ENCODE measurements at regions not wholly inside any gene's neighbourhood (a gene's known extent, or its start where the extent isn't known, plus 50 kb on each side); places are given as distances from the start of the nearest gene placed in this dataset.
"Not testable (repeated sequence)": the region's sequence is repeated elsewhere in the genome, so short reads cannot be mapped to it uniquely, and the experiment has no call there.

DNA sequence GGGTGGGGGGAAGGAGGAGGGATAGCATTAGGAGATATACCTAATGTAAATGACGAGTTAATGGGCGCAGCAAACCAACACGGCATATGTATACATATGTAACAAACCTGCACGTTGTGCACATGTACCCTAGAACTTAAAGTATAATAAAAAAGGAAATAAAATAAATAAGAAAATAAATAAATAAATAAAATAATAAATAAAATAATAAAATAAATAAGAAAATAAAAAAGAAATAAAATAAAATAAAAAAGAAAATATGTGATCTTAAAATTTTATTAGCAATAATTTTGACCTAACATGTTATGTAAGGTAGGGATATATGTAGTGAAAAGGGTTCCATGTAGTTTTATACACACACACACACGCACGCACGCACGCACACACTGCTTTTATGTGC lies 195.5 kb upstream of the PLPPR1 start:
- H3K27me3 Mint-ChIP-seq; H3K4me1 Mint-ChIP-seq; H3K9me3 Mint-ChIP-seq; DNase-seq; H3K27ac Mint-ChIP-seq; H3K4me3 Mint-ChIP-seq; POLR2A ChIA-PET; H3K4me3 ChIP-seq (ENCODE audit: low read length); CTCF ChIA-PET; intact Hi-C loops (cut with micrococcal nuclease); ATAC-seq; H3K9me3 ChIP-seq (ENCODE audit: control insufficient read depth in 2 of 3, low read length in 3 of 3); H3K36me3 ChIP-seq (ENCODE audit: control insufficient read depth in 2 of 3, insufficient read depth in 3 of 3, low read length in 3 of 3); H3K27me3 ChIP-seq (ENCODE audit: control insufficient read depth in 2 of 2, insufficient read depth in 2 of 2, low read length in 2 of 2); H3K27ac ChIP-seq (ENCODE audit: low read depth, low read length); H3K4me1 ChIP-seq (ENCODE audit: control insufficient read depth in 2 of 2, insufficient read depth in 2 of 2, low read length in 2 of 2); H3K36me3 Mint-ChIP-seq: not testable (repeated sequence)

DNA sequence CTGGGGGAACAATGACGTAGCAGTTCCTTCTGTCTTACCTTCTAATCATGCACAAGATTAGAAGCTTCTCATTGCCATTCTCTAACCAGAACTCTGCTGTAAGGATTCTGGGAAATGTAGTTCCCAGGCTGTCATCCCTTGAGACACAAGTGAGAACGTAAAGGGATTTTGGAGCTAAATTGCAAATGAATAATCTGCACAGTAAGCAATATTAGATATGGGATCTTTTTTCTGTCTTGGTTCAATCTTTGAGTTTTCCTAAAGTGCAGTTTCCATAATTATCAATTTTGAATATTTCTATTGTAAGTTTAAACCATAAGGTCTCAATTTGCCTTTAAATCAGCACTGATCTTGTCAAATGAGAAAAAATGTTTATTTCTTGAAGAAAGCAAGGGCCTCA lies 189.7 kb upstream of the PLPPR1 start:
- no peaks in the 10 kb centered on the region for H3K27me3 ChIP-seq (ENCODE audit: control insufficient read depth in 2 of 2, insufficient read depth in 2 of 2, low read length in 2 of 2)
- no peak overlapping the region for H3K27ac ChIP-seq (ENCODE audit: low read depth, low read length)
- Mint-ChIP-seq H3K27ac (no peak overlapping the region), H3K9me3 (peaks cover 0 to 4% (median 0%) of the 10 kb centered on the region in 11 donors), H3K4me3 (no peak overlapping the region), H3K27me3 (peaks cover 0 to 4% (median 0%) of the 10 kb centered on the region in 5 donors), H3K4me1 (no peaks in the 10 kb centered on the region), H3K36me3 (no peaks in the 10 kb centered on the region)
- no peaks in the 10 kb centered on the region for H3K36me3 ChIP-seq (ENCODE audit: control insufficient read depth in 2 of 3, insufficient read depth in 3 of 3, low read length in 3 of 3)
- H3K4me1 ChIP-seq (ENCODE audit: control insufficient read depth in 2 of 2, insufficient read depth in 2 of 2, low read length in 2 of 2): no peaks in the 10 kb centered on the region
- DNase-seq (no peak), ATAC-seq (no peak)
- no peaks in the 10 kb centered on the region for H3K9me3 ChIP-seq (ENCODE audit: control insufficient read depth in 2 of 3, low read length in 3 of 3)
- H3K4me3 ChIP-seq (ENCODE audit: low read length): no peak overlapping the region
- CTCF ChIA-PET: no interaction called here
- intact Hi-C loops (cut with micrococcal nuclease): no loop called here
- POLR2A ChIA-PET: no interaction called here

DNA sequence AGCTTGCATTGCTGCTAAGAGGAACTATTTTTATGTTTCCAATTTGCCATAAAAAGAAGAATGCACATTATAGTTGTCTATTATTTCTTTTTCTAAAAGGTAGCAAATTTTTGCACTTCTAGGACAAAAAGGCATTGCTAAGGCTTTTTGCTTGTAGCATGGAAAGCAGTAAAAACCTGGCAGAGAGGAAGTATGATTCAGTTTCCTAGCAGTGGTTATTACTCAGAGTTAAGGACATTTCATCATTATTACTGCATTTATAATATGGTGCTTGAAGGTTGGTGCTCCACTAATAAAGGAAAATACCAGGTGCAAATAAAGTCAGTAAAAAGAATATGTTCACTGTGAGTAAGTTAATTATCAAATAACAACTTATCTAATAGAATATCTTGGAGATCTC lies 179.8 kb upstream of the PLPPR1 start:
- Histone ChIP-seq H3K27ac (ENCODE audit: low read depth, low read length) (no peak overlapping the region), H3K4me3 (ENCODE audit: low read length) (no peak overlapping the region), H3K4me1 (ENCODE audit: control insufficient read depth in 2 of 2, insufficient read depth in 2 of 2, low read length in 2 of 2) (no peaks in the 10 kb centered on the region), H3K27me3 (ENCODE audit: control insufficient read depth in 2 of 2, insufficient read depth in 2 of 2, low read length in 2 of 2) (no peaks in the 10 kb centered on the region), H3K36me3 (ENCODE audit: control insufficient read depth in 2 of 3, insufficient read depth in 3 of 3, low read length in 3 of 3) (no peaks in the 10 kb centered on the region), H3K9me3 (ENCODE audit: control insufficient read depth in 2 of 3, low read length in 3 of 3) (no peaks in the 10 kb centered on the region)
- Mint-ChIP-seq H3K4me3 (no peak overlapping the region), H3K27me3 (peaks cover 0 to 6% (median 4%) of the 10 kb centered on the region in 5 donors), H3K4me1 (no peaks in the 10 kb centered on the region), H3K36me3 (no peaks in the 10 kb centered on the region), H3K9me3 (peaks cover 0 to 8% (median 0%) of the 10 kb centered on the region in 11 donors), H3K27ac (no peak overlapping the region)
- DNase-seq (no peak), ATAC-seq (no peak)
- intact Hi-C loops (cut with micrococcal nuclease): no loop called here
- ChIA-PET POLR2A (no interaction called here), CTCF (no interaction called here)

DNA sequence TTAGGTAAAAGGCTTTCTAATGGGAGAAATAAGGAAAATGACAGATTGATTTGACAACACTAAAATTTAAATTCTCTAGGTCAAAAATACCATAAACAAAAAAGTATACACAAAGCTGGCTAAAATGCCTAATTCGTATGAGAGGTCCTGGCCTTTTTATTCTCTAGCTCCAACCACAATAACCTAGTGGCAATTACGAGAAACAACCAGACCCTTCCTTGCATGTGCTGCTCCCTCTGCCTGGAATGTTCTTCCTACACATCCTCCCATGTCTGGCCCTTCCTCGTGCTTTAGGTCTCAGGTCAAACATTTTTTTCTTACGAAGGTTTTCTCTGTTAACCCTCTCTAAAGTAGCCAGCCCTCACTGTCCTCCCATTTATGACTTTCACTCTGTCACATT lies 176.4 kb upstream of the PLPPR1 start:
- no peak overlapping the region for H3K27ac Mint-ChIP-seq
- POLR2A ChIA-PET: no interaction called here
- H3K4me1 Mint-ChIP-seq: no peaks in the 10 kb centered on the region
- no peaks in the 10 kb centered on the region for H3K9me3 ChIP-seq (ENCODE audit: control insufficient read depth in 2 of 3, low read length in 3 of 3)
- ATAC-seq (no peak), DNase-seq (no peak)
- no peaks in the 10 kb centered on the region for H3K36me3 Mint-ChIP-seq
- H3K27me3 Mint-ChIP-seq: peaks cover 0 to 6% (median 4%) of the 10 kb centered on the region in 5 donors
- H3K9me3 Mint-ChIP-seq: peaks cover 0 to 11% (median 2%) of the 10 kb centered on the region in 11 donors
- H3K4me3 Mint-ChIP-seq: no peak overlapping the region
- no peaks in the 10 kb centered on the region for H3K36me3 ChIP-seq (ENCODE audit: control insufficient read depth in 2 of 3, insufficient read depth in 3 of 3, low read length in 3 of 3)
- H3K4me1 ChIP-seq (ENCODE audit: control insufficient read depth in 2 of 2, insufficient read depth in 2 of 2, low read length in 2 of 2): no peaks in the 10 kb centered on the region
- no peak overlapping the region for H3K4me3 ChIP-seq (ENCODE audit: low read length)
- intact Hi-C loops (cut with micrococcal nuclease): no loop called here
- CTCF ChIA-PET: no interaction called here
- no peak overlapping the region for H3K27ac ChIP-seq (ENCODE audit: low read depth, low read length)
- no peaks in the 10 kb centered on the region for H3K27me3 ChIP-seq (ENCODE audit: control insufficient read depth in 2 of 2, insufficient read depth in 2 of 2, low read length in 2 of 2)

DNA sequence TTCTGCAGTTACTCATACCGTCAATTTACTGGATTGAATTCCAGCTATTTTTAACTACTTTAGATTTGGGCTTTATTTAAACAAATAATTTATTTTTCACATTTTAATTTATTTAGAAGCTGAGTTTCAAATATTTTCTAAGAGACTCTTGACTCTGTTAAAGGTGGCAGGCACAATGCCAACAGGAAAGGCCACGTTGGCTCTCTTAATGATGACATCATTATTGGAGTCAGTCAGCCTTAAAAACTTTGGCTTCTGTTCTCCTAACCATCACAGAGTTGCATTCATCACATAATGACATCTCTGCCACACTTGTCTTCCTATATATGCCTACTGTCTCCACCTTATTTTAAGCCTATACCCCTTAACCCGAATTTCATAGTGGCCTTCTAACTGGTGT lies 172.3 kb upstream of the PLPPR1 start:
- Mint-ChIP-seq H3K27ac (no peak overlapping the region), H3K36me3 (no peaks in the 10 kb centered on the region), H3K27me3 (peaks cover 0 to 5% (median 4%) of the 10 kb centered on the region in 5 donors), H3K9me3 (peaks cover 0 to 7% (median 2%) of the 10 kb centered on the region in 11 donors), H3K4me1 (no peaks in the 10 kb centered on the region), H3K4me3 (no peak overlapping the region)
- CTCF ChIA-PET: no interaction called here
- Histone ChIP-seq H3K4me1 (ENCODE audit: control insufficient read depth in 2 of 2, insufficient read depth in 2 of 2, low read length in 2 of 2) (no peaks in the 10 kb centered on the region), H3K36me3 (ENCODE audit: control insufficient read depth in 2 of 3, insufficient read depth in 3 of 3, low read length in 3 of 3) (no peaks in the 10 kb centered on the region), H3K27ac (ENCODE audit: low read depth, low read length) (no peak overlapping the region), H3K27me3 (ENCODE audit: control insufficient read depth in 2 of 2, insufficient read depth in 2 of 2, low read length in 2 of 2) (no peaks in the 10 kb centered on the region), H3K4me3 (ENCODE audit: low read length) (no peak overlapping the region), H3K9me3 (ENCODE audit: control insufficient read depth in 2 of 3, low read length in 3 of 3) (no peaks in the 10 kb centered on the region)
- DNase-seq: no peak
- ATAC-seq: no peak
- POLR2A ChIA-PET: no interaction called here
- intact Hi-C loops (cut with micrococcal nuclease): no loop called here

DNA sequence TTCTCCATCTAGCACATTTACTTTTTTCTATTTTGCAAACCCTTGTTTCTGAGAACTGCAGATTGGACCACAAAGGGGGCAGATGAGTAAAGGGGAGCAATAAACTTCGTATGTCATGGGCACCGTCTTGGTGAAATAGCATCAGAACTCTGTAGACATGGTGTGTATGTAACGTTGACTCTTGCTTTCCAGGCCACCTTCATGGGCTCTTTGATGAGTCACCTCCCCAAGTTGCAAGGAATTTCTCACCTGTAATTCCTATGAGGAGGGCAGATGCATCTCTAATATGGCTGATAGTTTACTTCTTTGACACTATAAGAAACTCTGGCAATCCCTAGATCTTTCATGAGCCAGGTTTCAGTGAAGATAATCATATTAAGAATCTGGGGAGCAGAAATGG lies 163.4 kb upstream of the PLPPR1 start:
- Histone ChIP-seq H3K4me3 (ENCODE audit: low read length) (no peak overlapping the region), H3K27me3 (ENCODE audit: control insufficient read depth in 2 of 2, insufficient read depth in 2 of 2, low read length in 2 of 2) (no peaks in the 10 kb centered on the region), H3K4me1 (ENCODE audit: control insufficient read depth in 2 of 2, insufficient read depth in 2 of 2, low read length in 2 of 2) (no peaks in the 10 kb centered on the region), H3K27ac (ENCODE audit: low read depth, low read length) (no peak overlapping the region), H3K36me3 (ENCODE audit: control insufficient read depth in 2 of 3, insufficient read depth in 3 of 3, low read length in 3 of 3) (no peaks in the 10 kb centered on the region), H3K9me3 (ENCODE audit: control insufficient read depth in 2 of 3, low read length in 3 of 3) (no peaks in the 10 kb centered on the region)
- DNase-seq: no peak
- no peak for ATAC-seq
- ChIA-PET POLR2A (no interaction called here), CTCF (no interaction called here)
- H3K36me3 Mint-ChIP-seq: no peaks in the 10 kb centered on the region
- no peaks in the 10 kb centered on the region for H3K4me1 Mint-ChIP-seq
- H3K27me3 Mint-ChIP-seq: peaks cover 0 to 20% (median 0%) of the 10 kb centered on the region in 5 donors
- H3K9me3 Mint-ChIP-seq: peaks cover 0 to 26% (median 7%) of the 10 kb centered on the region in 11 donors
- intact Hi-C loops (cut with micrococcal nuclease): no loop called here
- H3K4me3 Mint-ChIP-seq: no peak overlapping the region
- no peak overlapping the region for H3K27ac Mint-ChIP-seq

DNA sequence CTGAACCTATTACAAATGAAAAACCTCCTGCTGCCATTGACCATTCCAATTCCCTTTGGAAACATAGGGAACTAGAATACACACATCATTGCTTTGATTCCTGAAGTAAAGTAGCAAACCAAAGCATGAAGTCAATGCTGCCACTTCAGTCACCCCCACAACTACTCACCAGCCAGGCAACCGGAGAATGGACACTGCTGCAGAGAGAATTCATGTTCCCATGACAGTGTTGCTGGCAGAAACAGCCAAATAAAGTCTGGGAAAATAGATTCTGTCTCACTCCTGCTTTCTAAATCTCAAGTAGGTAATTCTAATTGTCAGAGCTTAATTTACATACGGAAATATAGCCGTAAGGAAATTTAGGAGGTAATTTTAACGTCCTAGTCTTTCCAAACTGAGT lies 162.9 kb upstream of the PLPPR1 start:
- no peak for ATAC-seq
- Mint-ChIP-seq H3K9me3 (peaks cover 0 to 25% (median 7%) of the 10 kb centered on the region in 11 donors), H3K4me3 (no peak overlapping the region), H3K36me3 (no peaks in the 10 kb centered on the region), H3K27me3 (peaks cover 0 to 20% (median 0%) of the 10 kb centered on the region in 5 donors), H3K27ac (no peak overlapping the region), H3K4me1 (no peaks in the 10 kb centered on the region)
- intact Hi-C loops (cut with micrococcal nuclease): no loop called here
- Histone ChIP-seq H3K27me3 (ENCODE audit: control insufficient read depth in 2 of 2, insufficient read depth in 2 of 2, low read length in 2 of 2) (no peaks in the 10 kb centered on the region), H3K27ac (ENCODE audit: low read depth, low read length) (no peak overlapping the region), H3K36me3 (ENCODE audit: control insufficient read depth in 2 of 3, insufficient read depth in 3 of 3, low read length in 3 of 3) (no peaks in the 10 kb centered on the region), H3K4me3 (ENCODE audit: low read length) (no peak overlapping the region), H3K9me3 (ENCODE audit: control insufficient read depth in 2 of 3, low read length in 3 of 3) (no peaks in the 10 kb centered on the region), H3K4me1 (ENCODE audit: control insufficient read depth in 2 of 2, insufficient read depth in 2 of 2, low read length in 2 of 2) (no peaks in the 10 kb centered on the region)
- ChIA-PET CTCF (no interaction called here), POLR2A (no interaction called here)
- no peak for DNase-seq

All from naive thymus-derived CD4-positive, alpha-beta T cell (primary cell).